GM18907 (cell line): ENCODE measurements at regions not wholly inside any gene's neighbourhood (a gene's known extent, or its start where the extent isn't known, plus 50 kb on each side); places are given as distances from the start of the nearest gene placed in this dataset.
"Not testable (repeated sequence)": the region's sequence is repeated elsewhere in the genome, so short reads cannot be mapped to it uniquely, and the experiment has no call there.

Source experiments
- ATAC-seq: cut with Tn5 transposase; IDR thresholded peaks from one replicate; pipeline ENCODE4 v1.9.1; 2021; ENCODE audit warnings: mild to moderate bottlenecking, moderate library complexity; ENCODE audit not compliant: unreplicated experiment

GRCh38 chr17:68135141-68135887 lies 99.8 kb downstream of the KPNA2 start:
- no peak for ATAC-seq

- ATAC-seq: no peak
Measured at GRCh38 chr17:68141050-68141449, 105.5 kb downstream of the KPNA2 start.

- ATAC-seq: no peak
Measured at GRCh38 chr17:68142595-68142994, 105.2 kb upstream of the AMZ2 start.

GRCh38 chr17:68143425-68143824 lies 104.4 kb upstream of the AMZ2 start:
- no peak for ATAC-seq

GRCh38 chr17:68145088-68145487 lies 102.8 kb upstream of the AMZ2 start:
- no peak for ATAC-seq

GRCh38 chr17:68148936-68149335 lies 98.9 kb upstream of the AMZ2 start:
- no peak for ATAC-seq

GRCh38 chr17:68152161-68152571 lies 95.7 kb upstream of the AMZ2 start:
- ATAC-seq: no peak

- no peak for ATAC-seq
Measured at GRCh38 chr17:68155692-68156091, 92.2 kb upstream of the AMZ2 start.

- ATAC-seq: no peak
Measured at GRCh38 chr17:68161644-68162428, 86.0 kb upstream of the AMZ2 start.

GRCh38 chr17:68168273-68169164 lies 79.3 kb upstream of the AMZ2 start:
- ATAC-seq: not testable (repeated sequence)

- ATAC-seq: not testable (repeated sequence)
Measured at GRCh38 chr17:68169165-68169821, 78.5 kb upstream of the AMZ2 start.

- ATAC-seq: no peak
Measured at GRCh38 chr17:68169840-68170239, 78.0 kb upstream of the AMZ2 start.

GRCh38 chr17:68170246-68170645 lies 77.6 kb upstream of the AMZ2 start:
- ATAC-seq: no peak

GRCh38 chr17:68172461-68172954 lies 75.3 kb upstream of the AMZ2 start:
- no peak for ATAC-seq

GRCh38 chr17:68175416-68175815 lies 72.4 kb upstream of the AMZ2 start:
- no peak for ATAC-seq

- no peak for ATAC-seq
Measured at GRCh38 chr17:68175905-68176304, 71.9 kb upstream of the AMZ2 start.

- ATAC-seq: no peak
Measured at GRCh38 chr17:68176718-68177117, 71.1 kb upstream of the AMZ2 start.

- ATAC-seq: no peak
Measured at GRCh38 chr17:68178831-68179230, 69.0 kb upstream of the AMZ2 start.

- ATAC-seq: no peak
Measured at GRCh38 chr17:68179236-68179925, 68.5 kb upstream of the AMZ2 start.

- no peak for ATAC-seq
Measured at GRCh38 chr17:68179926-68180285, 67.9 kb upstream of the AMZ2 start.
